Liver (tissue), 8 donors: ENCODE measurements at regions not wholly inside any gene's neighbourhood (a gene's known extent, or its start where the extent isn't known, plus 50 kb on each side); places are given as distances from the start of the nearest gene placed in this dataset.

Experiments used
- DNase-seq: peaks from one replicate; pipeline ENCODE4 v3.0.0-alpha.2; 2017; ENCODE audit warnings: low spot score
- H3K27ac ChIP-seq, 2 donors: one replicate each; pipeline ENCODE4 v1.7.0; 2013; ENCODE audit warnings: inconsistent platforms in 2 of 2, low read length in 2 of 2, control low read depth in 1 of 2, low read depth in 1 of 2, mild to moderate bottlenecking in 1 of 2
- H3K27me3 ChIP-seq, 4 donors: one replicate each; pipeline versions ENCODE4 v1.6.1 to v1.7.0; 2013; ENCODE audit warnings: low read length in 3 of 4, inconsistent platforms in 1 of 4, mild to moderate bottlenecking in 1 of 4, moderate library complexity in 1 of 4; ENCODE audit not compliant: control insufficient read depth in 4 of 4, insufficient read depth in 4 of 4
- H3K36me3 ChIP-seq, 4 donors: one replicate each; pipeline versions ENCODE4 v1.6.1 to v1.7.0; 2013; ENCODE audit warnings: low read length in 3 of 4, mild to moderate bottlenecking in 3 of 4, low read depth in 1 of 4, moderate library complexity in 1 of 4; ENCODE audit not compliant: control insufficient read depth in 4 of 4, insufficient read depth in 3 of 4
- H3K4me1 ChIP-seq, 4 donors: one replicate each; pipeline versions ENCODE4 v1.6.1 to v1.7.0; 2013; ENCODE audit warnings: low read length in 3 of 4, mild to moderate bottlenecking in 3 of 4, moderate library complexity in 1 of 4; ENCODE audit not compliant: control insufficient read depth in 4 of 4, insufficient read depth in 4 of 4
- H3K4me3 ChIP-seq, 3 donors: one replicate each; pipeline versions ENCODE4 v1.6.1 to v1.7.0; 2013; ENCODE audit warnings: low read length in 3 of 3, control low read depth in 1 of 3, low read depth in 1 of 3, mild to moderate bottlenecking in 1 of 3
- H3K9ac ChIP-seq, 2 donors: one replicate each; pipeline ENCODE4 v1.7.0; 2013; ENCODE audit warnings: low read length in 2 of 2, mild to moderate bottlenecking in 2 of 2, moderate library complexity in 2 of 2, control low read depth in 1 of 2, low read depth in 1 of 2
- H3K9me3 ChIP-seq, 4 donors: one replicate each; pipeline versions ENCODE4 v1.6.1 to v1.7.0; 2013; ENCODE audit warnings: low read length in 3 of 4; ENCODE audit not compliant: control insufficient read depth in 4 of 4
- CTCF ChIP-seq: fragments of 150-350 bp; IDR thresholded peaks from 2 replicates; pipeline ENCODE4 v1.5.1; 2017; ENCODE audit warnings: improper control_type of control experiment, low read depth, low read length; ENCODE audit not compliant: missing input control
- EGR1 ChIP-seq, 2 donors: IDR thresholded peaks; 2 replicates each; pipeline ENCODE4 v1.6.1; 2016 to 2018; ENCODE audit warnings: antibody characterized with exemption in 2 of 2, low read depth in 2 of 2
- FOXA2 ChIP-seq: IDR thresholded peaks from 2 replicates; pipeline ENCODE4 v1.6.1; 2016; ENCODE audit warnings: antibody characterized with exemption
- GABPA ChIP-seq, 2 donors: IDR thresholded peaks in 1 of 2; conservative IDR thresholded peaks in 1 of 2; 2 replicates each; pipeline ENCODE4 v1.6.1; 2016; ENCODE audit warnings: antibody characterized with exemption in 2 of 2, mild to moderate bottlenecking in 1 of 2, moderate library complexity in 1 of 2
- HNF4A ChIP-seq, 2 donors: conservative IDR thresholded peaks; 2 replicates each; pipeline ENCODE4 v1.6.1; 2016; ENCODE audit warnings: antibody characterized with exemption in 2 of 2, mild to moderate bottlenecking in 2 of 2
- HNF4G ChIP-seq: IDR thresholded peaks from 2 replicates; pipeline ENCODE4 v1.6.1; 2016; ENCODE audit warnings: antibody characterized with exemption
- JUND ChIP-seq, 2 donors: IDR thresholded peaks; 2 replicates each; pipeline ENCODE4 v1.6.1; 2016; ENCODE audit warnings: antibody characterized with exemption in 2 of 2
- NR2F2 ChIP-seq: IDR thresholded peaks from 2 replicates; pipeline ENCODE4 v1.6.1; 2016; ENCODE audit warnings: antibody characterized with exemption
- RAD21 ChIP-seq, 2 donors: IDR thresholded peaks; 2 replicates each; pipeline ENCODE4 v1.6.1; 2016; ENCODE audit warnings: antibody characterized with exemption in 2 of 2, mild to moderate bottlenecking in 2 of 2
- REST ChIP-seq: IDR thresholded peaks from 2 replicates; pipeline ENCODE4 v1.6.1; 2016; ENCODE audit warnings: antibody characterized with exemption, mild to moderate bottlenecking
- RXRA ChIP-seq, 2 donors: IDR thresholded peaks; 2 replicates each; pipeline ENCODE4 v1.6.1; 2017 to 2018; ENCODE audit warnings: antibody characterized with exemption in 2 of 2, mild to moderate bottlenecking in 1 of 2
- TAF1 ChIP-seq: conservative IDR thresholded peaks from 2 replicates; pipeline ENCODE4 v1.6.1; 2016; ENCODE audit warnings: antibody characterized with exemption, mild to moderate bottlenecking
- YY1 ChIP-seq: IDR thresholded peaks from 2 replicates; pipeline ENCODE4 v1.6.1; 2016; ENCODE audit warnings: antibody characterized with exemption, mild to moderate bottlenecking
- whole genome bisulfite sequencing: extraction: QIAGEN DNeasy Blood & Tissue Kit; methylation state at CpG from one replicate; pipeline ENCODE4 v1.1.7; 2013; 5-methylcytosine and 5-hydroxymethylcytosine counted together
- donor health status: healthy.
- donor health status: healthy.
- donor health status: healthy.
- donor health status: healthy.
- donor health status: healthy.

DNA sequence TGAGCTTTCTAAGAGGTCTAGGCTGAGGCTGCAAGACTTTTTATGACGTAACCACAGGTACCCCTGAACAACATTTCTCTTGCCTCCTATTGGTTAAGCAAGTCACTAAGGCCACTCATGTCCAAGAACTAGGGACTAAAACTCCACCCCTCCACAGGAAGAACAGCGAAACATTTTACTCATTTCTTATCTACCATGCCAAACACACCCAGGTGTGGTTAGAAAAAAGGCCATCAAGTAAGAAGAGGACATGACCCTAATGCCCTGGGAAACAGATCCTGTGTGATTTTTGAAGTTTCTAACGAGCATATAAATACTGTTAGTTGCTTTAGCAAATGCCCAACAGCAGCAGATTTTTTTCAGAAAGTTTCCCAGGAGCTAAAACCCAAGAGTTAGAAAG is 282.4 kb upstream of the DYNLRB2 start:
- Histone ChIP-seq H3K9ac (no peak overlapping the region), H3K27me3 (no peaks in the 10 kb centered on the region), H3K27ac (no peak overlapping the region), H3K4me1 (peaks cover 0 to 1% (median 0%) of the 10 kb centered on the region in 4 donors), H3K36me3 (no peaks in the 10 kb centered on the region), H3K9me3 (no peaks in the 10 kb centered on the region), H3K4me3 (no peak overlapping the region)
- TF ChIP-seq YY1 (no peak), CTCF (no peak), GABPA (IDR thresholded peaks at IDR 0.05 in 1 of 2, conservative IDR thresholded peaks at IDR 0.05 in 1 of 2) (no peak), NR2F2 (no peak), EGR1 (IDR thresholded peaks at IDR 0.05; ENCODE audit: low read depth in 2 of 2) (no peak)
- DNase-seq, result no peak
- WGBS, result 84% methylated on average over 3 of the region's 3 CpGs

GRCh38 chr16:80254970-80255369 is 285.8 kb upstream of the DYNLRB2 start:
- DNase-seq, result no peak
- WGBS, result 96% methylated on average over 4 of the region's 4 CpGs

More at GRCh38 chr16:80254970-80255369, 285.8 kb upstream of the DYNLRB2 start:
- Histone ChIP-seq H3K4me1 (no peaks in the 10 kb centered on the region), H3K9ac (no peak overlapping the region), H3K36me3 (no peaks in the 10 kb centered on the region), H3K27me3 (no peaks in the 10 kb centered on the region), H3K4me3 (no peak overlapping the region), H3K27ac (no peak overlapping the region), H3K9me3 (no peaks in the 10 kb centered on the region)
- no peak for TF ChIP-seq JUND (IDR thresholded peaks at IDR 0.05)
- TF ChIP-seq CTCF, result no peak
- no peak for TF ChIP-seq HNF4G
- TF ChIP-seq RXRA (IDR thresholded peaks at IDR 0.05), result no peak
- no peak for TF ChIP-seq NR2F2
- TF ChIP-seq FOXA2, result no peak
- TF ChIP-seq RAD21 (IDR thresholded peaks at IDR 0.05), result no peak
- no peak for TF ChIP-seq GABPA (IDR thresholded peaks at IDR 0.05 in 1 of 2, conservative IDR thresholded peaks at IDR 0.05 in 1 of 2)
- TF ChIP-seq HNF4A (conservative IDR thresholded peaks at IDR 0.05), result no peak
- no peak for TF ChIP-seq REST
- no peak for TF ChIP-seq YY1
- no peak for TF ChIP-seq TAF1
